Cardiac muscle cell (in vitro differentiated cells and primary cell): ENCODE measurements at regions not wholly inside any gene's neighbourhood (a gene's known extent, or its start where the extent isn't known, plus 50 kb on each side); places are given as distances from the start of the nearest gene placed in this dataset.
"Not testable (repeated sequence)": the region's sequence is repeated elsewhere in the genome, so short reads cannot be mapped to it uniquely, and the experiment has no call there.

Experiments used
- DNase-seq, 2 donors: peaks; one replicate each; pipeline versions ENCODE4 v3.0.0 to v3.0.0-alpha.2; 2010 to 2017; ENCODE audit warnings: low read depth in 1 of 2, low spot score in 1 of 2
- H3K27ac ChIP-seq: fragments of 200-600 bp; sonication (generic); 2 replicates; pipeline ENCODE4 v1.5.1; 2016
- H3K27me3 ChIP-seq: fragments of 200-600 bp; sonication (generic); 2 replicates; pipeline ENCODE4 v1.6.0; 2016; ENCODE audit warnings: control low read depth
- H3K36me3 ChIP-seq: fragments of 200-600 bp; sonication (generic); 2 replicates; pipeline ENCODE4 v1.5.1; 2016; ENCODE audit warnings: control low read depth
- H3K4me1 ChIP-seq: fragments of 200-600 bp; sonication (generic); 2 replicates; pipeline ENCODE4 v1.8.1; 2017; ENCODE audit warnings: low read depth, mild to moderate bottlenecking, mixed run types
- H3K4me3 ChIP-seq: fragments of 200-600 bp; sonication (generic); 2 replicates; pipeline ENCODE4 v1.5.1; 2016; ENCODE audit warnings: mild to moderate bottlenecking
- H3K9me3 ChIP-seq: fragments of 200-600 bp; sonication (generic); 2 replicates; pipeline ENCODE4 v1.5.1; 2017; ENCODE audit warnings: low read depth, mild to moderate bottlenecking, control low read depth
- TF ChIP-seq, protein P1 (sequence below): IDR thresholded peaks from 2 replicates; pipeline ENCODE4 v1.5.1; 2012; ENCODE audit warnings: low read depth, mild to moderate bottlenecking, low read length

DNA sequence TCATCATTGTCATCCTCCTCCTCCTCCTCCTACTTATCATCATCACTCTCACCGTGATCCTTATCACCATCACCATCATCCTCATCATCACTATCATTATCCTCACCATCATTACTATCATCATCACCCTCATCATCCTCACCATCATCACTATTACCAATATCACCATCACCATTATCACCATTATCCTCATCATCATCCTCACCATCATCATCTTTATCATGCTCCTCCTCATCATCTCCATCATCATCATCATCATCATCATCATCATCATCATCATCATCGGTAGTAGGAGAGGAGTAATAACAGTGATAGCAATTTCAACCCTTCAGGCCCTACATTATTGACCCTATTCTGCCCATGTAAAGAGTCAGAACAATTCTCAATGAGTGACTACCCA, 345.9 kb upstream of the ZNF32 start:
- Histone ChIP-seq H3K27me3 (no peaks in the 10 kb centered on the region), H3K9me3 (no peaks in the 10 kb centered on the region), H3K4me3 (no peak overlapping the region), H3K4me1 (peaks cover 13% of the 10 kb centered on the region), H3K36me3 (no peaks in the 10 kb centered on the region), H3K27ac (no peak overlapping the region)
- no peak for DNase-seq
- TF ChIP-seq, protein P1, sequence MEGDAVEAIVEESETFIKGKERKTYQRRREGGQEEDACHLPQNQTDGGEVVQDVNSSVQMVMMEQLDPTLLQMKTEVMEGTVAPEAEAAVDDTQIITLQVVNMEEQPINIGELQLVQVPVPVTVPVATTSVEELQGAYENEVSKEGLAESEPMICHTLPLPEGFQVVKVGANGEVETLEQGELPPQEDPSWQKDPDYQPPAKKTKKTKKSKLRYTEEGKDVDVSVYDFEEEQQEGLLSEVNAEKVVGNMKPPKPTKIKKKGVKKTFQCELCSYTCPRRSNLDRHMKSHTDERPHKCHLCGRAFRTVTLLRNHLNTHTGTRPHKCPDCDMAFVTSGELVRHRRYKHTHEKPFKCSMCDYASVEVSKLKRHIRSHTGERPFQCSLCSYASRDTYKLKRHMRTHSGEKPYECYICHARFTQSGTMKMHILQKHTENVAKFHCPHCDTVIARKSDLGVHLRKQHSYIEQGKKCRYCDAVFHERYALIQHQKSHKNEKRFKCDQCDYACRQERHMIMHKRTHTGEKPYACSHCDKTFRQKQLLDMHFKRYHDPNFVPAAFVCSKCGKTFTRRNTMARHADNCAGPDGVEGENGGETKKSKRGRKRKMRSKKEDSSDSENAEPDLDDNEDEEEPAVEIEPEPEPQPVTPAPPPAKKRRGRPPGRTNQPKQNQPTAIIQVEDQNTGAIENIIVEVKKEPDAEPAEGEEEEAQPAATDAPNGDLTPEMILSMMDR, result no peak

DNA sequence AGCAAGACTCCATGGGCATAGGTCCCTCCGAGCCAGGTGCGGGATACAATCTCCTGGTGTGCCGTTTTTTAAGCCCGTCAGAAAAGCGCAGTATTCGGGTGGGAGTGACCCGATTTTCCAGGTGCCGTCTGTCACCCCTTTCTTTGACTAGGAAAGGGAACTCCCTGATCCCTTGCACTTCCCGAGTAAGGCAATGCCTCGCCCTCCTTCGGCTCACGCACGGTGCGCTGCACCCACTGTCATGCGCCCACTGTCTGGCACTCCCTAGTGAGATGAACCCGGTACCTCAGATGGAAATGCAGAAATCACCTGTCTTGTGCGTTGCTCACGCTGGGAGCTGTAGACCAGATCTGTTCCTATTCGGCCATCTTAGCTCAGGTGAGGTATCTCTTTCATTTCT, 344.1 kb upstream of the ZNF32 start:
- H3K27me3 ChIP-seq, H3K27ac ChIP-seq, DNase-seq, H3K9me3 ChIP-seq, H3K36me3 ChIP-seq, H3K4me3 ChIP-seq, H3K4me1 ChIP-seq: not testable (repeated sequence)

DNA sequence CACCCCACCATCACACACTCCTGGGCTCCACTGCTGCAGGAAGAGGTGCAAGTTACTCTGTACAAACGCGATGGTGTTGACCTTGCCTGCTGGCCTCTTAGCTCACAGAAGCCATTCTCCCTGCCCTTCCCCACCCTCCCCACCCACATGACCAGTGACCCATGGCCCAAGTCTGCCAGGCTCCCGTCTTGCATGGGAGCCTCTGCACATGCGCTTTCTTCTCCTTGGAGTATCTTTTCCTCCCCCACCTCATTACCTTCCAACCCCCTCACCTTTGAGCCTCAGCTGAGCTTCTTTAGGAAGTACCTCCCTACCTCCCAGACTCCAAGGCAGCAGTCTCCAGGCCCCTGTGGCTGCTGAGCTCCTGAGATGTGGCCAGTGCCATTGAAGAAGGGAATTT, 337.7 kb upstream of the ZNF32 start:
- no peak overlapping the region for H3K4me3 ChIP-seq
- no peaks in the 10 kb centered on the region for H3K4me1 ChIP-seq
- peaks cover 3% of the 10 kb centered on the region for H3K9me3 ChIP-seq
- H3K27ac ChIP-seq, result no peak overlapping the region
- DNase-seq, result no peak
- H3K27me3 ChIP-seq, result no peaks in the 10 kb centered on the region
- TF ChIP-seq, protein P1, result no peak
- H3K36me3 ChIP-seq, result no peaks in the 10 kb centered on the region

DNA sequence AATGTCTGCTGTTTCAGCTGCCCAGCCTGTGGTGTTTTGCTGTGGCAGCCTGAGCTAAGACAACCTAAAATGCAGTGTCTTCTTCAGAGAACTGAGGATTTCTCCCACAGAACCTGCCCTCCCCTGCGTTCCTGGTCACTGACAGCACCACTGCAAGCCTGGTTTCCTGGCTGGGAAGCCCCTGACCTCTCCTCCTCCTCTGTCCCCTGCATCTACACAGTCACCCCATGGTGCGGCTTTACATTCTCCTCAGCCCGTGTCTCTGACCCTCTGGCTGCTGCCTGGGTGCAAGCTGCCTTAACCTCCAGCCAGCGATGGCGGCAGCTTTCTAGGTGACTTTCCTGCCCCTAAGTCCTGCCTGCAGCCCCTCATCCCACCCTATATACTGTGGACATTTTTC, 337.3 kb upstream of the ZNF32 start:
- no peak overlapping the region for H3K4me3 ChIP-seq
- TF ChIP-seq, protein P1, result no peak
- peaks cover 3% of the 10 kb centered on the region for H3K9me3 ChIP-seq
- H3K36me3 ChIP-seq, result no peaks in the 10 kb centered on the region
- H3K27ac ChIP-seq, result no peak overlapping the region
- DNase-seq, result no peak
- H3K4me1 ChIP-seq, result no peaks in the 10 kb centered on the region
- H3K27me3 ChIP-seq, result no peaks in the 10 kb centered on the region

DNA sequence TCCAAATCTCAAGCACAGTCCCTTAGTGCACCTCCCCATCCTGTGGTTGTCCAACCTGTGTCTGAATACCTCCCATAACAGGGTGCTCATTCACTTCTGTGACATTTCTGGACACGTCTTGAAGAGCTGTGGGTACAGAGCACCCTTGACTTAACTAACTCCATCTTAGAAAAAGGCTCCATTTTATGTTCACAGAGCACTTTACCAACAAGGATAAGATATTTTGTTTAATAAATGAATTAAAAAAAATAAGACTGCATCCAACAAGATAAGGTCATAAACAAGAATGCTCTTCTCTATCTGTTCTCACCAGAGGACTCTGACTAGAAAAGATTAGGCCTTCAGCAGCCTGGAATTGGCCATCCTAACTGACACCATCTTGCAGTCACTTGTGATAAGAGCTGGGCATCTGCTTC, 335.2 kb upstream of the ZNF32 start:
- H3K27me3 ChIP-seq, result no peaks in the 10 kb centered on the region
- H3K9me3 ChIP-seq, result peaks cover 3% of the 10 kb centered on the region
- no peaks in the 10 kb centered on the region for H3K36me3 ChIP-seq
- H3K27ac ChIP-seq, result no peak overlapping the region
- no peaks in the 10 kb centered on the region for H3K4me1 ChIP-seq
- TF ChIP-seq, protein P1, result no peak
- no peak for DNase-seq
- no peak overlapping the region for H3K4me3 ChIP-seq

DNA sequence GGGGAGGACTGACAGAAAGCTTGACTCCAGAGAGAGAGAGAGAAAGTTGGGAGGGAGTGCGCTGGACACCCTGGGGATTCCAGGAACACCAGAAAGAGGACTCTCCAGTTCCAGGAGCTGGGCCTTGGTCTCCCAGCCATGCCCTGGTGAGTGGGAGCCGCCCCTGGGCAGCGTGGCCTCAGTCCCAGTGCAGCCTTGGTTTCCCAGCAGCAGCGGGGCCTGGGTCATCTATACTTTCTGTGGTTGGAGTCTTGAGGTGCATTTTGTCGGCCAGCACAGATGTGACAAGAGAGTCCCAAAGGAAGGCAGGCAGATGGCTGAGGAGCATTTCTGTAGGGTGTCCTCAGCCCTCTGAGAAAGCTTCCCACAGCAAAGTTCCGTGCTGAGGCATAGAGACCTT, 334.7 kb upstream of the ZNF32 start:
- Histone ChIP-seq H3K4me3 (no peak overlapping the region), H3K4me1 (no peaks in the 10 kb centered on the region), H3K9me3 (no peaks in the 10 kb centered on the region), H3K27ac (no peak overlapping the region), H3K36me3 (no peaks in the 10 kb centered on the region), H3K27me3 (no peaks in the 10 kb centered on the region)
- DNase-seq, result no peak
- TF ChIP-seq, protein P1, result no peak
